Loucy (cell line): ENCODE measurements at regions not wholly inside any gene's neighbourhood (a gene's known extent, or its start where the extent isn't known, plus 50 kb on each side); places are given as distances from the start of the nearest gene placed in this dataset.

ENCODE experiments used
- H2AFZ ChIP-seq: fragments of 200-600 bp; sonication (generic); 2 replicates; pipeline ENCODE4 v1.6.0; 2016; ENCODE audit warnings: antibody characterized with exemption, mild to moderate bottlenecking, low read length, moderate library complexity
- H3F3A ChIP-seq: fragments of 200-600 bp; 2 replicates; pipeline ENCODE4 v1.6.0; 2016; ENCODE audit warnings: antibody characterized with exemption, low read depth, mild to moderate bottlenecking
- H3K27me3 ChIP-seq: fragments of 200-600 bp; sonication (generic); 2 replicates; pipeline ENCODE4 v1.6.1; 2014; ENCODE audit warnings: low read length, mild to moderate bottlenecking; ENCODE audit not compliant: insufficient read depth, poor library complexity, severe bottlenecking
- H3K36me3 ChIP-seq: fragments of 200-600 bp; sonication (generic); 2 replicates; pipeline ENCODE4 v1.6.1; 2016; ENCODE audit warnings: low read length; ENCODE audit not compliant: insufficient read depth
- H3K4me1 ChIP-seq: fragments of 200-600 bp; sonication (generic); 2 replicates; pipeline ENCODE4 v1.5.1; 2014; ENCODE audit warnings: low read length, mild to moderate bottlenecking; ENCODE audit not compliant: insufficient read depth, poor library complexity, severe bottlenecking
- H3K4me2 ChIP-seq: fragments of 200-600 bp; sonication (generic); 2 replicates; pipeline ENCODE4 v1.6.0; 2014; ENCODE audit warnings: antibody characterized with exemption, low read length, low read depth, mild to moderate bottlenecking; ENCODE audit not compliant: poor library complexity, severe bottlenecking
- H3K4me3 ChIP-seq: fragments of 200-600 bp; sonication (generic); 2 replicates; pipeline ENCODE4 v1.5.1; 2014; ENCODE audit warnings: low read length, mild to moderate bottlenecking, mixed read lengths; ENCODE audit not compliant: poor library complexity, severe bottlenecking
- H3K79me2 ChIP-seq: fragments of 200-600 bp; sonication (generic); 2 replicates; pipeline ENCODE4 v1.6.1; 2014; ENCODE audit warnings: low read length; ENCODE audit not compliant: insufficient read depth
- H3K9ac ChIP-seq: fragments of 200-600 bp; sonication (generic); 2 replicates; pipeline ENCODE4 v1.6.0; 2014; ENCODE audit warnings: mild to moderate bottlenecking, low read depth, low read length, moderate library complexity; ENCODE audit not compliant: poor library complexity, severe bottlenecking
- H3K9me2 ChIP-seq: fragments of 200-600 bp; sonication (generic); replicated peaks from 2 replicates; pipeline ENCODE4 v1.6.1; 2016; ENCODE audit warnings: low read depth, low read length, mixed read lengths
- H3K9me3 ChIP-seq: fragments of 200-600 bp; sonication (generic); 2 replicates; pipeline ENCODE4 v1.6.1; 2014; ENCODE audit warnings: mild to moderate bottlenecking, antibody characterized with exemption, low read length, low read depth; ENCODE audit not compliant: insufficient read depth
- H4K20me1 ChIP-seq: fragments of 200-600 bp; sonication (generic); 2 replicates; pipeline ENCODE4 v1.6.0; 2014; ENCODE audit warnings: antibody characterized with exemption, low read length, mild to moderate bottlenecking; ENCODE audit not compliant: insufficient read depth, poor library complexity, severe bottlenecking
- EZH2phosphoT487 ChIP-seq: fragments of 200-600 bp; IDR thresholded peaks from 2 replicates; pipeline ENCODE4 v1.6.1; 2018; ENCODE audit warnings: antibody characterized with exemption, mild to moderate bottlenecking, moderate library complexity, borderline replicate concordance
- TF ChIP-seq, protein P1 (sequence below): fragments of 200-600 bp; sonication (generic); conservative IDR thresholded peaks from 2 replicates; pipeline ENCODE4 v1.5.1; 2014; ENCODE audit warnings: mild to moderate bottlenecking, antibody characterized with exemption, low read length

DNA sequence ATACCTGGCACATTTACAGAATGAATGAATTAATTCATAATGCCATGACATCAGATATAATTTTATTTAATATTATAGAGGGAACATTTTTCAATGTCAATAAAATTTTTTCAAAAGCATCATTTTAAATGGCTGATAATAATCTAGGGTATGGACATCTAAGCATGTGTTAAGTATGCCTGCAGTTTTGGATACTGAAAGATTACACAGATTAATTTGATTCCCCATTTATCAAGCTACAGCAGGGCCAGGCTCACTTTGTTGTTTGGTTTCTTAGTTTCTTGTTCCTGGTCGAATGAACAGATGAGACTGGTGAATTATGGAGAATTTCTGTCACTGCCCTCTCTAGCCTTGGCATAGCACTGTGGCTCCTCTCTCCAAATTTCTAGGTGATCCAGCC is 72.4 kb upstream of the E2F8 start:
- Histone ChIP-seq H3K27me3 (no peaks in the 10 kb centered on the region), H3K4me1 (peaks cover 19% of the 10 kb centered on the region)
- TF ChIP-seq EZH2phosphoT487 = no peak
- TF ChIP-seq, protein P1, sequence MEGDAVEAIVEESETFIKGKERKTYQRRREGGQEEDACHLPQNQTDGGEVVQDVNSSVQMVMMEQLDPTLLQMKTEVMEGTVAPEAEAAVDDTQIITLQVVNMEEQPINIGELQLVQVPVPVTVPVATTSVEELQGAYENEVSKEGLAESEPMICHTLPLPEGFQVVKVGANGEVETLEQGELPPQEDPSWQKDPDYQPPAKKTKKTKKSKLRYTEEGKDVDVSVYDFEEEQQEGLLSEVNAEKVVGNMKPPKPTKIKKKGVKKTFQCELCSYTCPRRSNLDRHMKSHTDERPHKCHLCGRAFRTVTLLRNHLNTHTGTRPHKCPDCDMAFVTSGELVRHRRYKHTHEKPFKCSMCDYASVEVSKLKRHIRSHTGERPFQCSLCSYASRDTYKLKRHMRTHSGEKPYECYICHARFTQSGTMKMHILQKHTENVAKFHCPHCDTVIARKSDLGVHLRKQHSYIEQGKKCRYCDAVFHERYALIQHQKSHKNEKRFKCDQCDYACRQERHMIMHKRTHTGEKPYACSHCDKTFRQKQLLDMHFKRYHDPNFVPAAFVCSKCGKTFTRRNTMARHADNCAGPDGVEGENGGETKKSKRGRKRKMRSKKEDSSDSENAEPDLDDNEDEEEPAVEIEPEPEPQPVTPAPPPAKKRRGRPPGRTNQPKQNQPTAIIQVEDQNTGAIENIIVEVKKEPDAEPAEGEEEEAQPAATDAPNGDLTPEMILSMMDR = no peak

DNA sequence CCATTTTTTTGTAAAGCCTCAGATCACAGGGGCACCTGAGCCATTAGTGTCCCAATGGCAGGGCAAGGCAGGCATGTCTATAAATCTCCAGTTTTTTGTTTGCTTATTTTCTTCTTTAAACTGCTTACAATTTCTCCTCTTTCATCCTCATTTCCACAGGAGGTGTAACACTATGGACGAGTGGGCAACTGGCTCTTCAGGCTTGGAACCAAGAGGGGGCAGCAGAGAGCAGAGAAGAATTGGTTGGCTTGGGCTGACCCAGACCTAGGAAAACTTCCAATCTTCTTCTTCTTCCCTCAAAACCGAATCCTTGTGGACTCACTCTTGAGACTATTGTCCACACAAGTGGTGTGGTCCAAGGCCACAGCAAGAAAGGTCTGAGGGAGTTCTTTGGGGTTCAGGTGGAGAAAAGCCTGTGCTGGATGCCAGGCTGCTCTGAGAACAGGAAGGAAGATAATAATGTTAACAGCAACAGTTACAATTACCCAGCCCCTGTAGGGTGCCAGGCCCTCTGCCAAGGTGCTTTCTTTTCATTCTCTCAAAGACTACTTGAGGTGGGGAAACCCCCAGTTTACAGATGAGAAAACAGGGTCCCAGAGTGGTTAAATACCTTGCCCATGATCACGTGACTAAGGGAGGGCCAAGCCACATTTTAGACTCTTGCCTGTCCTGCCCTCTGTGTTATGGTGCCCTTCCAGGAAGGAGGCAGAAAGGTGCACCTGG is 70.7 kb upstream of the E2F8 start:
- peak overlapping the region; percentile 99 for H2AFZ ChIP-seq

More for the DNA sequence above, 72.4 kb upstream of the E2F8 start:
- Histone ChIP-seq H3K9ac (no peak overlapping the region), H3K9me3 (no peaks in the 10 kb centered on the region), H2AFZ (no peak overlapping the region), H3K36me3 (no peaks in the 10 kb centered on the region), H3K4me2 (no peak overlapping the region), H3K79me2 (no peaks in the 10 kb centered on the region), H3K9me2 (no peaks in the 10 kb centered on the region), H3F3A (no peaks in the 10 kb centered on the region), H4K20me1 (no peaks in the 10 kb centered on the region), H3K4me3 (no peak overlapping the region)

DNA sequence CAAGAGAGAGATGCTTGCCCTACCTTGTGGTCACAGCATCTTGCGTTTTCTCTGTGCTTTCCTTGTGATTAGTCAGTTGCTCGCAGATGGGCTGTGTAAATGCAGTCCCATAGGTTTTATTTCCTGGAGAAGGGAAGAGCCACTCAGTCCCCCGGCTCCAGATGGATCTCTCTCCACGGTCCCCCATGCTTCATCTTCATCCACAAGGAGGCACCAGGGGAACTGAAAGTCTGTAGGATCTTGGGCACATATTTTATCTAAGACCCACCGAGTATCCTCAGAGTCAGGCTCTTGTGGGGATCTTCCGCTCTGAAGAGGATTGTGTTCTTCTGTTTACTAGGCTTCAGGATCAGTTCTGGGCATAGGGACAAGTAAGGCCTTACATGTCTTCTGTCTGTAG is 66.8 kb upstream of the E2F8 start:
- Histone ChIP-seq H4K20me1 (no peaks in the 10 kb centered on the region), H3K9me2 (no peaks in the 10 kb centered on the region), H3K4me3 (no peak overlapping the region), H3K9ac (no peak overlapping the region), H3K4me2 (no peak overlapping the region), H3K36me3 (no peaks in the 10 kb centered on the region), H3F3A (no peaks in the 10 kb centered on the region), H3K4me1 (peaks cover 19% of the 10 kb centered on the region), H2AFZ (no peak overlapping the region), H3K79me2 (no peaks in the 10 kb centered on the region), H3K27me3 (no peaks in the 10 kb centered on the region), H3K9me3 (no peaks in the 10 kb centered on the region)
- TF ChIP-seq, protein P1 = no peak
- no peak for TF ChIP-seq EZH2phosphoT487

More for the DNA sequence above, 70.7 kb upstream of the E2F8 start:
- no peaks in the 10 kb centered on the region for H3K79me2 ChIP-seq
- H3K9me2 ChIP-seq = no peaks in the 10 kb centered on the region
- H3K9ac ChIP-seq = peak overlapping the region; percentile 54
- H3K36me3 ChIP-seq = no peaks in the 10 kb centered on the region
- TF ChIP-seq EZH2phosphoT487 = no peak
- TF ChIP-seq, protein P1 = peak; percentile 97
- H3K4me1 ChIP-seq = peaks cover 19% of the 10 kb centered on the region
- H3K4me3 ChIP-seq = peak overlapping the region; percentile 54
- H3K4me2 ChIP-seq = peak overlapping the region; percentile 71
- H3K27me3 ChIP-seq = no peaks in the 10 kb centered on the region
- H3K9me3 ChIP-seq = no peaks in the 10 kb centered on the region
- H4K20me1 ChIP-seq = no peaks in the 10 kb centered on the region
- no peaks in the 10 kb centered on the region for H3F3A ChIP-seq
